ENCODE measurements at regions not wholly inside any gene's neighbourhood (a gene's known extent, or its start where the extent isn't known, plus 50 kb on each side); places are given as distances from the start of the nearest gene placed in this dataset.

DNA sequence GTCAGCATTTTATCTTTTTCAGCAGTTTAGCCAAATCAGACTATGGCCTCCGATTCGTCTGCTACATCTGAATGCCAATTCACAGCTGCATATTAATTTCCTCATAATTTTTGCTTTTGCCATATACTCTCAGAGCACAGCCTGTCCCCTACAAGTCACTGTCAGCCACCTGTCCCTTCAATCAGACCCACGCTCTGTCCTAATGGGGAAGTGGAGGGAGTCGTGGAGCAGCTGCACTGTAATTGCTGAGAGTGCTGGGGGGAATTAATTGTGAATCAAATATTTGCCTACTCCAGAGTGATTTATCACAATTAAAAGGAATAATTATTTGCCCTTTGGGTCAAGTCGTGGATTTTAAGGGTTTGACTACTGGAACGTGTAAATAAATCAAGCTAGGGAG, 75.5 kb downstream of the EBLN2 start:
- H3K79me2 ChIP-seq, result no peaks in the 10 kb centered on the region
- H3K27ac ChIP-seq, result no peak overlapping the region
- no peak for TF ChIP-seq EZH2phosphoT487 (IDR thresholded peaks at IDR 0.05; ENCODE audit: low read depth, severe bottlenecking, unreplicated experiment)

DNA sequence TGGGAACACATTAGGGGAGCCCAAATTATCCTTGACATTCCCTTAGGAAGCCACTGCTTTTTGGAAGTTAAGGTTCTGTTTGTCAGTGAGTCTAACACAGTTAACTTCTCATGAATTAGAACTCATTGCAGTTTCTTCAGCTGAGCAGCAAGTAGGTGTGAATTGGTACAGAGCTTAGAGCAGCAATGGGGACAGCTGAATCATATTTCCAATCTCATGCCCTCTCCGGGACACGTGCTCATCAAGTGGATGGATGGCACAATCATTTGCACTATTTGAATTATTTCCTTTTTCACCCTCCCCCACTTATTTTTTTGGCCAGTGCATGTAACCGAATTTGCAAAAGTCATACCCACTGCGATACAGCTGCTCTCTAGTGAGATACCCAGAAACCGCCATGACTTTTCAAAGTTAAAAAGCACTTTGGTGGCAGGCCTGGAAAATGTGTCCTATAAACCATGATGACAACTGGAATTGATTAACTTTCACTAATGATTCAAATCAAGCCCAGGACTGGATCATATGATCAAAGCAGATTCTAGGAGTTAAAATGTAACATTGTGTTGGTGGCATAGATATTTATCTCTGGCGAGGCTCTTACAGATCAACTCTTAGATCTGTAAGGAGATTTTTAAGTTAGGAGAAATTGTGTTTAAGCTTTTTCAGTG, 76.4 kb downstream of the EBLN2 start:
- no peaks in the 10 kb centered on the region for H4K20me1 ChIP-seq (ENCODE audit: insufficient read depth, poor library complexity, severe bottlenecking)
- no peak for DNase-seq (ENCODE audit: low spot score)
- no peak overlapping the region for H3K27ac ChIP-seq
- TF ChIP-seq EZH2phosphoT487 (IDR thresholded peaks at IDR 0.05; ENCODE audit: low read depth, severe bottlenecking, unreplicated experiment), result no peak
- no peak for TF ChIP-seq EZH2 (IDR thresholded peaks at IDR 0.05; ENCODE audit: borderline replicate concordance)
- TF ChIP-seq CTCF (IDR thresholded peaks at IDR 0.05; ENCODE audit: poor library complexity), result no peak
- H3K27me3 ChIP-seq, result no peaks in the 10 kb centered on the region
- H3K36me3 ChIP-seq (replicated peaks; ENCODE audit: insufficient read depth, low read depth), result no peaks in the 10 kb centered on the region
- no peak overlapping the region for H3K4me3 ChIP-seq
- H2AFZ ChIP-seq, result no peak overlapping the region
- H3K79me2 ChIP-seq, result no peaks in the 10 kb centered on the region
- no peaks in the 10 kb centered on the region for H3K9me3 ChIP-seq (ENCODE audit: low read depth)
- H3K9me2 ChIP-seq (replicated peaks; ENCODE audit: insufficient read depth), result no peaks in the 10 kb centered on the region
- no peaks in the 10 kb centered on the region for H3K4me1 ChIP-seq (ENCODE audit: insufficient read depth)
- H3K4me2 ChIP-seq, result no peak overlapping the region
- 67% methylated on average over 6 of the region's 6 CpGs for WGBS (ENCODE audit: low lambda C conversion rate, missing lambda C conversion rate)

More for the DNA sequence above, 75.5 kb downstream of the EBLN2 start:
- H3K9me3 ChIP-seq (ENCODE audit: low read depth), result no peaks in the 10 kb centered on the region
- H3K4me1 ChIP-seq (ENCODE audit: insufficient read depth), result no peaks in the 10 kb centered on the region
- no peaks in the 10 kb centered on the region for H4K20me1 ChIP-seq (ENCODE audit: insufficient read depth, poor library complexity, severe bottlenecking)
- no peaks in the 10 kb centered on the region for H3K9me2 ChIP-seq (replicated peaks; ENCODE audit: insufficient read depth)
- H3K4me2 ChIP-seq, result no peak overlapping the region
- H3K36me3 ChIP-seq (replicated peaks; ENCODE audit: insufficient read depth, low read depth), result no peaks in the 10 kb centered on the region
- no peaks in the 10 kb centered on the region for H3K27me3 ChIP-seq
- DNase-seq (ENCODE audit: low spot score), result no peak
- H2AFZ ChIP-seq, result no peak overlapping the region
- WGBS (ENCODE audit: low lambda C conversion rate, missing lambda C conversion rate), result 92% methylated on average over 6 of the region's 6 CpGs
- H3K4me3 ChIP-seq, result no peak overlapping the region

DNA sequence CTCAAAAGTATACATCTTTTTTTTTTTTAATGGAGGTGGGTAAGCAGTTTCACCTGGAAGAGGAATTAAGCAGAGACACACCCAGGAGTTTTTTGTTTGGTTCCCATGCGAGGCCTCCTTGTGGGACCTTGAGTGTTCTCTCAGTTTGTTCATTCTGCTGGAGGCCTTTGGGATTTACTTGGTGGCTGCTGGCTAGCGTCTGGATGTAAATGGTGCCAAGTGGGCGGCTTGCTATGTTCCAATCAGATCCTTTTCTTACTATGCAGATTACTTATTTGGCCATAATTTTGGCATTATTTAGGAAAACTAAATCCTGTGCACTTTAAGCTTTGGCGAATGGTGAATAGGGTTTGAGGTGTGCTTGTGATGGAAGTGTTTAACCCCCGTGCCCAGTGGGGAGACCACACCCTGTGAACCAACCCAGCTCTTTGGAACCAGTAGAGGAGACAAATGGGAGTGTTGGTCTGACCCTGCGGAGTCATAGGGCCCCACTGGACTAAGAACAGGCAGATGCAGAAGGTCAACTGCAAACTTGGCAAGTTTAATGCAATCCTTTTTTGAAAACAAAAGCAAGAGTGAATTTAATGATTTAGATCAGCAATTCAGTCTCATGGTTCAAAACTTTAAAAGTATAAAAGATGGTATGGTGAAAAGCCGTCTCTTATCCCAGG, 79.4 kb downstream of the EBLN2 start:
- Histone ChIP-seq H3K27ac (no peak overlapping the region), H3K9me2 (replicated peaks; ENCODE audit: insufficient read depth) (no peaks in the 10 kb centered on the region), H3K36me3 (replicated peaks; ENCODE audit: insufficient read depth, low read depth) (no peaks in the 10 kb centered on the region), H3K4me3 (no peak overlapping the region), H3K4me2 (no peak overlapping the region), H3K79me2 (no peaks in the 10 kb centered on the region), H3K27me3 (no peaks in the 10 kb centered on the region), H4K20me1 (ENCODE audit: insufficient read depth, poor library complexity, severe bottlenecking) (no peaks in the 10 kb centered on the region), H3K9me3 (ENCODE audit: low read depth) (no peaks in the 10 kb centered on the region), H2AFZ (no peak overlapping the region), H3K4me1 (ENCODE audit: insufficient read depth) (no peaks in the 10 kb centered on the region)
- DNase-seq (ENCODE audit: low spot score), result no peak
- 86% methylated on average over 7 of the region's 7 CpGs for whole genome bisulfite sequencing (ENCODE audit: low lambda C conversion rate, missing lambda C conversion rate)
- TF ChIP-seq CTCF (IDR thresholded peaks at IDR 0.05; ENCODE audit: poor library complexity), result no peak
- TF ChIP-seq EZH2phosphoT487 (IDR thresholded peaks at IDR 0.05; ENCODE audit: low read depth, severe bottlenecking, unreplicated experiment), result no peak
- TF ChIP-seq EZH2 (IDR thresholded peaks at IDR 0.05; ENCODE audit: borderline replicate concordance), result no peak

DNA sequence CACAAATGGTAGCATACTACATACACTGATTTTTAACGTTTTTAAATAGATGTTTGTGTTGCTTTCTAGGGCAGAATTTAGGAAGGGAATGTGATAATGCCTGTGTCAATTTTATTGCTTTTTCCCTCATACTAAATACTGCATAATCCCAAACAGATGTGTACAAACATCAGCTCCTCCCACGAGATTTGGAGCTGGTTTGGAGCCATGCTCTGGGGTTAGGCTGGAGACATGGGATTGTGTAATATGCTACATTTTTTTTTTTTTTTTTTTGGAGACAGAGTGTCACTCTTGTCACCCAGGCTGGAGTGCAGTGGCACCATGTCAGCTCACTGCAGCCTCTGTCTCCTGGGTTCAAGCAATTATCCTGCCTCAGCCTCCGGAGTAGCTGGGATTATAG, 80.1 kb downstream of the EBLN2 start:
- 58% methylated on average over 3 of the region's 3 CpGs for WGBS (ENCODE audit: low lambda C conversion rate, missing lambda C conversion rate)
- Histone ChIP-seq H3K4me3 (no peak overlapping the region), H3K4me2 (no peak overlapping the region), H3K9me3 (ENCODE audit: low read depth) (no peaks in the 10 kb centered on the region), H3K4me1 (ENCODE audit: insufficient read depth) (no peaks in the 10 kb centered on the region), H3K79me2 (no peaks in the 10 kb centered on the region), H3K9me2 (replicated peaks; ENCODE audit: insufficient read depth) (no peaks in the 10 kb centered on the region), H3K36me3 (replicated peaks; ENCODE audit: insufficient read depth, low read depth) (no peaks in the 10 kb centered on the region), H2AFZ (no peak overlapping the region), H3K27ac (no peak overlapping the region), H3K27me3 (no peaks in the 10 kb centered on the region), H4K20me1 (ENCODE audit: insufficient read depth, poor library complexity, severe bottlenecking) (no peaks in the 10 kb centered on the region)
- DNase-seq (ENCODE audit: low spot score), result no peak
- no peak for TF ChIP-seq EZH2phosphoT487 (IDR thresholded peaks at IDR 0.05; ENCODE audit: low read depth, severe bottlenecking, unreplicated experiment)
- TF ChIP-seq EZH2 (IDR thresholded peaks at IDR 0.05; ENCODE audit: borderline replicate concordance), result no peak
- TF ChIP-seq CTCF (IDR thresholded peaks at IDR 0.05; ENCODE audit: poor library complexity), result no peak
